GM23338 (cell line): ENCODE measurements at regions not wholly inside any gene's neighbourhood (a gene's known extent, or its start where the extent isn't known, plus 50 kb on each side); places are given as distances from the start of the nearest gene placed in this dataset.

ENCODE experiments used
- CREB1 ChIP-seq: fragments of 250-450 bp; sonication (Bioruptor Pico); IDR thresholded peaks from 2 replicates; pipeline ENCODE4 v1.5.0; 2020; ENCODE audit warnings: low read depth, mild to moderate bottlenecking, moderate library complexity
- CTCF ChIP-seq, 2 experiments: fragments of 200-600 bp in 1 of 2; sonication (generic) in 1 of 2; conservative IDR thresholded peaks; 2 replicates each; pipeline versions ENCODE4 v1.5.1 to v1.6.1; 2016 to 2017; ENCODE audit warnings: antibody characterized with exemption in 2 of 2, low read depth in 2 of 2, mild to moderate bottlenecking in 2 of 2, moderate library complexity in 1 of 2
- ETS1 ChIP-seq: IDR thresholded peaks from 2 replicates; pipeline ENCODE4 v1.6.1; 2016; ENCODE audit warnings: antibody characterized with exemption
- EZH2 ChIP-seq: fragments of 200-600 bp; sonication (generic); IDR thresholded peaks from one replicate; pipeline ENCODE4 v1.8.0; 2017; ENCODE audit warnings: antibody characterized with exemption, mild to moderate bottlenecking, low read depth; ENCODE audit not compliant: unreplicated experiment
- JUNB ChIP-seq: IDR thresholded peaks from one replicate; pipeline ENCODE4 v1.6.1; 2016; ENCODE audit warnings: antibody characterized with exemption; ENCODE audit not compliant: unreplicated experiment
- POLR2AphosphoS5 ChIP-seq: IDR thresholded peaks from 2 replicates; pipeline ENCODE4 v1.6.1; 2016; ENCODE audit warnings: antibody characterized with exemption, low read depth

GRCh38 chr5:5650242-5650641, 227.8 kb downstream of the ICE1 start:
- TF ChIP-seq CTCF (conservative IDR thresholded peaks at IDR 0.05; ENCODE audit: low read depth in 2 of 2), result no peak
- TF ChIP-seq EZH2, result no peak
- TF ChIP-seq POLR2AphosphoS5, result no peak
- no peak for TF ChIP-seq CREB1
- no peak for TF ChIP-seq JUNB
- TF ChIP-seq ETS1, result no peak
